WTC11 (cell line): ENCODE measurements at regions not wholly inside any gene's neighbourhood (a gene's known extent, or its start where the extent isn't known, plus 50 kb on each side); places are given as distances from the start of the nearest gene placed in this dataset.

Source experiments
- ATAC-seq: fragments of 200-7000 bp; cut with Tn5 transposase; 2 replicates; pipeline ENCODE4 v1.10.0; 2021; ENCODE audit warnings: mild to moderate bottlenecking, moderate library complexity
- CTCF ChIA-PET: fragments of 300-600 bp; sonication (Branson Sonifier 250); formaldehyde crosslinking; loops from one replicate; lab custom pipeline; 2021; ENCODE audit warnings: antibody characterized with exemption; lab: Charles Lee
- POLR2A ChIA-PET: fragments of 350-600 bp; sonication (Branson Sonifier 250); formaldehyde crosslinking; loops from one replicate; lab custom pipeline; 2021; ENCODE audit warnings: antibody characterized with exemption; lab: Charles Lee
- DNase-seq: peaks from one replicate; pipeline ENCODE4 v3.0.0; 2021; ENCODE audit warnings: low spot score
- H3K27ac Mint-ChIP-seq: 2 replicates; pipeline ENCODE4 v1.8.0; 2021; ENCODE audit warnings: mixed read lengths
- H3K27me3 Mint-ChIP-seq: 2 replicates; pipeline ENCODE4 v1.8.0; 2021; ENCODE audit warnings: low read depth, mild to moderate bottlenecking, moderate library complexity, mixed read lengths
- H3K36me3 Mint-ChIP-seq: 2 replicates; pipeline ENCODE4 v1.8.0; 2021; ENCODE audit warnings: mixed read lengths
- H3K4me1 Mint-ChIP-seq: 2 replicates; pipeline ENCODE4 v1.8.0; 2022; ENCODE audit warnings: mixed read lengths
- H3K4me3 Mint-ChIP-seq: 2 replicates; pipeline ENCODE4 v1.8.0; 2021; ENCODE audit warnings: mild to moderate bottlenecking, moderate library complexity, mixed read lengths
- H3K9me3 Mint-ChIP-seq: 2 replicates; pipeline ENCODE4 v1.8.0; 2021; ENCODE audit warnings: mixed read lengths
- ATF2 ChIP-seq: sonication (generic); formaldehyde crosslinking; IDR thresholded peaks from 2 replicates; pipeline ENCODE4 v1.8.1; 2022; ENCODE audit warnings: low read depth, missing genetic modification reagents, borderline replicate concordance
- ATF3 ChIP-seq: sonication (generic); formaldehyde crosslinking; conservative IDR thresholded peaks from 2 replicates; pipeline ENCODE4 v1.8.1; 2022; ENCODE audit warnings: mild to moderate bottlenecking, missing genetic modification reagents
- CDX4 ChIP-seq: fragments of 250-450 bp; sonication (Bioruptor Pico); IDR thresholded peaks from 2 replicates; pipeline ENCODE4 v1.9.0; 2021; ENCODE audit warnings: moderate library complexity, mild to moderate bottlenecking, inconsistent platforms, borderline replicate concordance
- EMX1 ChIP-seq: fragments of 250-450 bp; sonication (Bioruptor Pico); IDR thresholded peaks from 2 replicates; pipeline ENCODE4 v1.8.0; 2021; ENCODE audit warnings: mild to moderate bottlenecking
- ETV6 ChIP-seq: sonication (generic); formaldehyde crosslinking; IDR thresholded peaks from 2 replicates; pipeline ENCODE4 v1.8.1; 2022; ENCODE audit warnings: mild to moderate bottlenecking, missing genetic modification reagents
- FOXP4 ChIP-seq: sonication (generic); formaldehyde crosslinking; IDR thresholded peaks from 2 replicates; pipeline ENCODE4 v1.8.0; 2022; ENCODE audit warnings: mild to moderate bottlenecking, missing genetic modification reagents
- GABPB1 ChIP-seq: sonication (generic); formaldehyde crosslinking; IDR thresholded peaks from 2 replicates; pipeline ENCODE4 v1.8.1; 2023; ENCODE audit warnings: mild to moderate bottlenecking, missing genetic modification reagents
- HMGA2 ChIP-seq: fragments of 250-450 bp; sonication (Bioruptor Pico); IDR thresholded peaks from 2 replicates; pipeline ENCODE4 v1.4.0; 2021; ENCODE audit warnings: mild to moderate bottlenecking, moderate library complexity
- JAZF1 ChIP-seq: fragments of 250-450 bp; sonication (Bioruptor Pico); IDR thresholded peaks from 2 replicates; pipeline ENCODE4 v1.9.0; 2021; ENCODE audit warnings: moderate library complexity, mild to moderate bottlenecking, inconsistent platforms
- JUN ChIP-seq: sonication (generic); formaldehyde crosslinking; IDR thresholded peaks from 2 replicates; pipeline ENCODE4 v1.8.0; 2023; ENCODE audit warnings: mild to moderate bottlenecking, missing genetic modification reagents
- KAT7 ChIP-seq: sonication (generic); formaldehyde crosslinking; IDR thresholded peaks from 2 replicates; pipeline ENCODE4 v1.8.1; 2023; ENCODE audit warnings: missing genetic modification reagents, mild to moderate bottlenecking, borderline replicate concordance
- NFATC4 ChIP-seq: fragments of 250-450 bp; sonication (Bioruptor Pico); IDR thresholded peaks from 2 replicates; pipeline ENCODE4 v1.9.0; 2021; ENCODE audit warnings: mild to moderate bottlenecking
- NFYB ChIP-seq: sonication (generic); formaldehyde crosslinking; conservative IDR thresholded peaks from 2 replicates; pipeline ENCODE4 v1.8.0; 2022; ENCODE audit warnings: low read depth, missing genetic modification reagents
- NR1H2 ChIP-seq: sonication (generic); formaldehyde crosslinking; IDR thresholded peaks from 2 replicates; pipeline ENCODE4 v1.9.0; 2021; ENCODE audit warnings: mild to moderate bottlenecking, moderate library complexity, missing genetic modification reagents
- PRDM15 ChIP-seq: sonication (generic); formaldehyde crosslinking; IDR thresholded peaks from 2 replicates; pipeline ENCODE4 v1.8.0; 2022; ENCODE audit warnings: missing genetic modification reagents
- RORB ChIP-seq: fragments of 250-450 bp; sonication (Bioruptor Pico); IDR thresholded peaks from 2 replicates; pipeline ENCODE4 v1.9.0; 2021; ENCODE audit warnings: mild to moderate bottlenecking
- SMAD4 ChIP-seq: sonication (generic); formaldehyde crosslinking; IDR thresholded peaks from 2 replicates; pipeline ENCODE4 v1.8.0; 2022; ENCODE audit warnings: mild to moderate bottlenecking, missing genetic modification reagents
- TEAD1 ChIP-seq: sonication (generic); formaldehyde crosslinking; IDR thresholded peaks from 2 replicates; pipeline ENCODE4 v1.8.0; 2022; ENCODE audit warnings: mild to moderate bottlenecking, missing genetic modification reagents
- ZMAT4 ChIP-seq: fragments of 250-450 bp; sonication (Bioruptor Pico); IDR thresholded peaks from 2 replicates; pipeline ENCODE4 v1.9.0; 2021; ENCODE audit warnings: mild to moderate bottlenecking
- ZNF219 ChIP-seq: sonication (generic); formaldehyde crosslinking; IDR thresholded peaks from 2 replicates; pipeline ENCODE4 v1.8.0; 2023; ENCODE audit warnings: missing genetic modification reagents, mild to moderate bottlenecking, borderline replicate concordance
- ZNF232 ChIP-seq: sonication (generic); formaldehyde crosslinking; IDR thresholded peaks from 2 replicates; pipeline ENCODE4 v1.8.0; 2022; ENCODE audit warnings: mild to moderate bottlenecking, missing genetic modification reagents
- ZNF263 ChIP-seq: sonication (generic); formaldehyde crosslinking; IDR thresholded peaks from 2 replicates; pipeline ENCODE4 v1.8.1; 2022; ENCODE audit warnings: low read depth, mild to moderate bottlenecking, moderate library complexity, missing genetic modification reagents
- ZNF396 ChIP-seq: fragments of 250-450 bp; sonication (Bioruptor Pico); IDR thresholded peaks from 2 replicates; pipeline ENCODE4 v1.8.0; 2021; ENCODE audit warnings: mild to moderate bottlenecking, moderate library complexity, borderline replicate concordance
- ZNF532 ChIP-seq: fragments of 250-450 bp; sonication (Bioruptor Pico); IDR thresholded peaks from 2 replicates; pipeline ENCODE4 v1.9.0; 2021; ENCODE audit warnings: mild to moderate bottlenecking, borderline replicate concordance

- Mint-ChIP-seq H3K4me1 (no peaks in the 10 kb centered on the region), H3K36me3 (no peaks in the 10 kb centered on the region), H3K9me3 (peaks cover 10% of the 10 kb centered on the region), H3K27me3 (no peaks in the 10 kb centered on the region), H3K4me3 (no peak overlapping the region), H3K27ac (no peak overlapping the region)
- no peak for DNase-seq
- ATAC-seq: no peak
- ChIA-PET CTCF (interaction anchor here (1.6 kb wide), 1 partner anchor 291 kb away, joined by 3 read pairs; no protein-coding TSS in a partner anchor), POLR2A (no interaction called here)
- no peak for TF ChIP-seq HMGA2 (CRISPR knock-in tag)
- TF ChIP-seq JUN: no peak
- TF ChIP-seq ZNF219: no peak
- no peak for TF ChIP-seq EMX1 (CRISPR knock-in tag)
- TF ChIP-seq CDX4 (CRISPR knock-in tag): no peak
- TF ChIP-seq RORB (CRISPR knock-in tag): no peak
- TF ChIP-seq ZMAT4 (CRISPR knock-in tag): no peak
- TF ChIP-seq NR1H2 (CRISPR knock-in tag): no peak
- TF ChIP-seq ATF3: no peak
- TF ChIP-seq FOXP4 (CRISPR knock-in tag): no peak
- TF ChIP-seq TEAD1 (CRISPR knock-in tag): no peak
- no peak for TF ChIP-seq ZNF232 (CRISPR knock-in tag)
- no peak for TF ChIP-seq NFATC4
- no peak for TF ChIP-seq ZNF396 (CRISPR knock-in tag)
- TF ChIP-seq GABPB1 (CRISPR knock-in tag): no peak
Measured at GRCh38 chr5:30331534-30331933, 862.0 kb upstream of the CDH6 start.

- Mint-ChIP-seq H3K9me3 (no peaks in the 10 kb centered on the region), H3K4me3 (no peak overlapping the region), H3K36me3 (no peaks in the 10 kb centered on the region), H3K4me1 (0 out of 2 replicates have a peak, but pooled peaks cover 3% of the 10 kb centered on the region), H3K27ac (no peak overlapping the region), H3K27me3 (no peaks in the 10 kb centered on the region)
- ATAC-seq (no peak), DNase-seq (no peak)
- POLR2A ChIA-PET: no interaction called here
- CTCF ChIA-PET: no interaction called here
- TF ChIP-seq NFYB (CRISPR knock-in tag) (no peak), ETV6 (CRISPR knock-in tag) (no peak), ZNF532 (CRISPR knock-in tag) (no peak), KAT7 (CRISPR knock-in tag) (no peak), ATF2 (no peak), ZNF263 (CRISPR knock-in tag) (no peak), NFATC4 (no peak), RORB (CRISPR knock-in tag) (no peak), JAZF1 (CRISPR knock-in tag) (no peak), SMAD4 (no peak), PRDM15 (CRISPR knock-in tag) (no peak)
Measured at GRCh38 chr5:30325795-30326194, 867.7 kb upstream of the CDH6 start.
